Choroid plexus epithelial cell (primary cell): ENCODE measurements at regions not wholly inside any gene's neighbourhood (a gene's known extent, or its start where the extent isn't known, plus 50 kb on each side); places are given as distances from the start of the nearest gene placed in this dataset.

Source experiments
- DNase-seq: peaks from one replicate; pipeline ENCODE4 v3.0.0-alpha.2; 2010; ENCODE audit warnings: low read depth
- H3K4me3 ChIP-seq: 2 replicates; pipeline ENCODE4 v1.5.1; 2011; ENCODE audit warnings: low read depth, mild to moderate bottlenecking, control low read depth, low read length, moderate library complexity
- TF ChIP-seq, protein P1 (sequence below): conservative IDR thresholded peaks from 2 replicates; pipeline ENCODE4 v1.5.1; 2011; ENCODE audit warnings: low read depth, mild to moderate bottlenecking, control low read depth, inconsistent platforms, low read length, moderate library complexity

DNA sequence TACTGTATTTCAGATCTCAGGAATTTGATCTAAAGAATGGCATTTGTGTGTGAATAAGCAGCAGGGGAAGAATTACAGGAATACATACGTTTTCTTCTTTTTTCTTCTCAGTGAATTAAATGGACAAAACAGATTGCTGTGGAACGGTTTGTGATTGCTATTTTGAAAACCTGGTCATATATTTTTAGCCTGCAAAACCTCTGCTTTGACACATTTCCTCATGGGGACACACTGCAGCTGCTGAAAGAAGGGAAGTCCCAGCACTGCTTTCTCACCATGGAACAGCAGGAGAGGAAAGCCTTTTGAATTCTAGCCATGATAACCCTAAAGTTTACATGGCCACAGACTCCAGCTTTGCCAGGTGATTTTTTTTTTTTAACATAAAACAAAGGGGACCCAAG, 315.0 kb downstream of the OXSM start:
- DNase-seq, result no peak
- TF ChIP-seq, protein P1, sequence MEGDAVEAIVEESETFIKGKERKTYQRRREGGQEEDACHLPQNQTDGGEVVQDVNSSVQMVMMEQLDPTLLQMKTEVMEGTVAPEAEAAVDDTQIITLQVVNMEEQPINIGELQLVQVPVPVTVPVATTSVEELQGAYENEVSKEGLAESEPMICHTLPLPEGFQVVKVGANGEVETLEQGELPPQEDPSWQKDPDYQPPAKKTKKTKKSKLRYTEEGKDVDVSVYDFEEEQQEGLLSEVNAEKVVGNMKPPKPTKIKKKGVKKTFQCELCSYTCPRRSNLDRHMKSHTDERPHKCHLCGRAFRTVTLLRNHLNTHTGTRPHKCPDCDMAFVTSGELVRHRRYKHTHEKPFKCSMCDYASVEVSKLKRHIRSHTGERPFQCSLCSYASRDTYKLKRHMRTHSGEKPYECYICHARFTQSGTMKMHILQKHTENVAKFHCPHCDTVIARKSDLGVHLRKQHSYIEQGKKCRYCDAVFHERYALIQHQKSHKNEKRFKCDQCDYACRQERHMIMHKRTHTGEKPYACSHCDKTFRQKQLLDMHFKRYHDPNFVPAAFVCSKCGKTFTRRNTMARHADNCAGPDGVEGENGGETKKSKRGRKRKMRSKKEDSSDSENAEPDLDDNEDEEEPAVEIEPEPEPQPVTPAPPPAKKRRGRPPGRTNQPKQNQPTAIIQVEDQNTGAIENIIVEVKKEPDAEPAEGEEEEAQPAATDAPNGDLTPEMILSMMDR, result no peak
- no peak overlapping the region for H3K4me3 ChIP-seq

DNA sequence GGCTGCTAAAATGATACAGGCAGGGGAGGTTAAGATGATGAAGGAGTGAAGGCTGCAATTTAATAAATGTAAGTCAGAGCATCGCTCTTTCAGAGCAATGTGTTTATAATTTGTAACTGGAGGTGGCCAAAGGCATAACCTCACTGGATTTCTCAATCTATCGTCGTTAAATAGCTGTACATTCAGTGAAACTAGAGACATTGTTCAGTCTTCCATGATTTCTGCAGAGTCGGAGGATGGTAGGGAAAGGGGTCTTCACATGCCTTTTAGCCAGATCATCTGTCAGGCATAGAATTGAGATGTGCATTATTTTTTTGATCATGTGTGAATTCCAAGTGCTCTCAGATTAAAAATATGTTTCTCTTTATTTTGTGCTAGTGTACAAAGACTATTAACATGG, 315.4 kb downstream of the OXSM start:
- TF ChIP-seq, protein P1, result no peak
- H3K4me3 ChIP-seq, result no peak overlapping the region
- no peak for DNase-seq

- DNase-seq, result no peak
- TF ChIP-seq, protein P1, result no peak
- no peak overlapping the region for H3K4me3 ChIP-seq
Measured at GRCh38 chr3:26106228-26106627, 316.3 kb downstream of the OXSM start.

DNA sequence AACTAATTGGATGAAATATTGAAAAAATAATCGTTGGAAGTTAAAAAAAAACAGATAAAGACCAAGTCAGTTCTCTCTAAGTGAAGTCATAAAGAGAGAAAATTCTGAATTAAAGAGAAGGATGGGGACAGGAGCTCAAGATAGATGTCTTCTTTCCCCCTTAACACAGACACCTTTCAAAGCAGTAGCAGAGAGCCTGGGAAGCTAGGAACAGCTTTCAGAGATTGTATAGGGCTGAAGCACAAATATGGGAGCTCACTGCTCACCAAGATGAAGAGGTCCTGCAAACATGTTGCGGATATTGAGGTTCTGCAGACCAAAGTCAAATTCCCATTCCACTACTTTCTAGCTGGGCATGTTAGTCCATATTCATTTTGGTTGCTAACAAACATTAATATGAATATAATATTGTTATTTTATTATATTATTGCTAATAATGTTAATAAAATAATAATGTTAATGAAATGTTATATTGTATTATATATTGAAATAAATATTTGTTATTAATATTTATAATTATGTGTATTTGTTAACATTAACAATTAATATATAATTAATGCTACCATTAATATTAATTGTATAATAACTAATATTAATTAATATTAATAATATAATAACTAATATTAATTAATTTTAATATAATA, 319.1 kb downstream of the OXSM start:
- TF ChIP-seq, protein P1, result no peak
- H3K4me3 ChIP-seq, result no peak overlapping the region
- DNase-seq, result no peak

DNA sequence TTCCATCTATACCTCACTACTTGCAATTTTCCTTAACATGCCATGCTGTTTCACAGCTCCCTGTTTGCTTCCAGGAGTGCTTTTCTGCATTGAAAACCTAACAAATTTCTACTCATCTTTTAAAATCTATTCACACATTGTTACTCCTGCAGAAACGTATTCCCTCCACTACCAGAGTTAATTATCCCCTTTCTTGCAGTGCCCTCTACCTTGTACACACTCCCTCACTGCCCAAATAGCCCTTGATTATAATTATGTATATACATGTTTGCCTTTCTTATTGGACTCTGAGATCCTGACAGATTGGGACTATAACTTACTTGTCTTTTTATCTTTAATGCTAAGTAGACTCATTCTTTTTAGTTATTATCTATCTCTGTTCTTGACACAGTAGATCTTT, 325.0 kb downstream of the OXSM start:
- TF ChIP-seq, protein P1, result no peak
- H3K4me3 ChIP-seq, result no peak overlapping the region
- no peak for DNase-seq

DNA sequence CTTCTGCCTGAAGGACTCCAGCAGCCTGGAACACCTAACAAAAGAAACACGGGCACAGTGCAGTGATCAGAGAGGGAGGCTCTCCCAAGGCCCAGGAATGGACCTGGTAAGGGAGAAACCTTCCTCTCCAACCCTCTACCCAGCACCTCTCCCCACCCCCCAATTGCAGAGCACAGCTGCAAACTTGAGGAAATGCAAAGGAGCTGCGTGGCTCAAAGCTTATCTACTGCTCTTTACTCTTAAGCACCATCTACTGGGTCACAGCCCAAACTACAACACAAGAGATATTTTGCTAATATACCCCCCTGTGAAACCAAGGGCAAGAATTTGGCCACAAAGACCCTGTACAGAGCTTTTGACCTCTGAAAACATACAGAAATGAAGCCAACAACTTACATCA, 328.3 kb downstream of the OXSM start:
- peak; percentile 2 for DNase-seq
- TF ChIP-seq, protein P1, result no peak
- no peak overlapping the region for H3K4me3 ChIP-seq

- H3K4me3 ChIP-seq, result no peak overlapping the region
- TF ChIP-seq, protein P1, result no peak
- DNase-seq, result no peak
Measured at GRCh38 chr3:26132942-26133341, 343.1 kb downstream of the OXSM start.
